Panc1 (cell line): ENCODE measurements at regions not wholly inside any gene's neighbourhood (a gene's known extent, or its start where the extent isn't known, plus 50 kb on each side); places are given as distances from the start of the nearest gene placed in this dataset.

ENCODE experiments used
- ATAC-seq: fragments of 200-7000 bp; cut with Tn5 transposase; 2 replicates; pipeline ENCODE4 v1.9.1; 2020; ENCODE audit warnings: mild to moderate bottlenecking, moderate library complexity
- BruUV-seq: library from RNA; stranded (reverse); fragments of 400-500 nt; replicated peaks from 2 replicates; lab custom pipeline; 2021; lab: Mats Ljungman, UMichigan
- CTCF ChIA-PET: fragments of 300-600 bp; sonication (Branson Sonifier 250); formaldehyde crosslinking; loops from one replicate; lab custom pipeline; 2022; ENCODE audit warnings: antibody characterized with exemption; lab: Charles Lee
- POLR2A ChIA-PET: fragments of 300-600 bp; sonication (Branson Sonifier 250); formaldehyde crosslinking; loops from one replicate; lab custom pipeline; 2022; ENCODE audit warnings: antibody characterized with exemption; lab: Charles Lee
- DNase-seq: peaks from one replicate; pipeline ENCODE4 v3.0.0-alpha.2; 2010; ENCODE audit warnings: low read depth, low spot score
- H3K27ac ChIP-seq: 2 replicates; pipeline ENCODE4 v1.5.1; 2011; ENCODE audit warnings: mild to moderate bottlenecking, low read length, inconsistent platforms
- H3K27me3 ChIP-seq: fragments of 200-500 bp; sonication (Bioruptor generic); 2 replicates; pipeline ENCODE4 v1.6.0; 2014; ENCODE audit warnings: low read length, inconsistent platforms; ENCODE audit not compliant: control insufficient read depth, insufficient read depth
- H3K36me3 ChIP-seq: fragments of 200-500 bp; sonication (Bioruptor generic); 2 replicates; pipeline ENCODE4 v1.5.1; 2014; ENCODE audit warnings: inconsistent platforms, mild to moderate bottlenecking, low read length, moderate library complexity; ENCODE audit not compliant: control insufficient read depth, insufficient read depth
- H3K4me1 ChIP-seq: 2 replicates; pipeline ENCODE4 v1.5.1; 2011; ENCODE audit warnings: inconsistent platforms, mild to moderate bottlenecking, low read length, moderate library complexity; ENCODE audit not compliant: control insufficient read depth, insufficient read depth
- H3K4me3 ChIP-seq, 2 experiments: 2 replicates each; pipeline ENCODE4 v1.5.1; 2011 to 2012; ENCODE audit warnings: low read depth in 2 of 2, low read length in 2 of 2, mild to moderate bottlenecking in 2 of 2, inconsistent platforms in 1 of 2, moderate library complexity in 1 of 2
- H3K9me3 ChIP-seq: fragments of 200-500 bp; sonication (Bioruptor generic); 2 replicates; pipeline ENCODE4 v1.5.1; 2014; ENCODE audit warnings: low read depth, mild to moderate bottlenecking, inconsistent platforms, low read length, moderate library complexity; ENCODE audit not compliant: control insufficient read depth, insufficient read depth
- CTCF ChIP-seq: fragments of 450-650 bp; IDR thresholded peaks from 2 replicates; pipeline ENCODE4 v1.5.1; 2017; ENCODE audit warnings: mild to moderate bottlenecking
- POLR2AphosphoS5 ChIP-seq: IDR thresholded peaks from 2 replicates; pipeline ENCODE4 v1.6.1; 2012; ENCODE audit warnings: mild to moderate bottlenecking, low read depth, low read length, moderate library complexity
- REST ChIP-seq, 2 experiments: IDR thresholded peaks; 2 replicates each; pipeline ENCODE4 v1.6.1; 2011 to 2012; ENCODE audit warnings: low read depth in 2 of 2, control low read depth in 1 of 2, low read length in 1 of 2, mild to moderate bottlenecking in 1 of 2, moderate library complexity in 1 of 2; ENCODE audit not compliant: insufficient read depth in 1 of 2
- SIN3A ChIP-seq: IDR thresholded peaks from 2 replicates; pipeline ENCODE4 v1.6.1; 2012; ENCODE audit warnings: low read depth, mild to moderate bottlenecking, low read length, moderate library complexity, borderline replicate concordance; ENCODE audit not compliant: insufficient read depth
- TCF7L2 ChIP-seq: IDR thresholded peaks from 2 replicates; pipeline ENCODE4 v1.6.1; 2011; ENCODE audit warnings: mild to moderate bottlenecking, low read depth, low read length, inconsistent platforms
- in situ Hi-C: cut with HindIII; loops from 2 replicates; pipeline ENCODE4 v1.10.0; 2016; ENCODE audit warnings: low sequenced_read_pairs, low pct_unique_long_range_greater_than_20kb
- intact Hi-C: fragments of 100-400 bp; cut with micrococcal nuclease; formaldehyde crosslinking; loops from one replicate; pipeline ENCODE4 v1.10.0; 2022; ENCODE audit not compliant: unreplicated experiment

- ATAC-seq (no peak), DNase-seq (no peak)
- no peak for TF ChIP-seq CTCF
- no peak for TF ChIP-seq SIN3A
- no peak for TF ChIP-seq TCF7L2
- intact Hi-C loops, result no loop called here
- no TSS peak for BruUV-seq
- Histone ChIP-seq H3K4me1 (no peaks in the 10 kb centered on the region), H3K27ac (no peak overlapping the region), H3K4me3 (no peak overlapping the region), H3K9me3 (no peaks in the 10 kb centered on the region), H3K36me3 (no peaks in the 10 kb centered on the region), H3K27me3 (no peaks in the 10 kb centered on the region)
- in situ Hi-C loops, result no loop called here
- CTCF ChIA-PET, result no interaction called here
- POLR2A ChIA-PET, result no interaction called here
Measured at GRCh38 chr9:95729046-95729445, 146.4 kb upstream of the ERCC6L2 start.

GRCh38 chr9:95727947-95728520, 147.5 kb upstream of the ERCC6L2 start:
- intact Hi-C loops, result no loop called here
- no peak for ATAC-seq
- no peak overlapping the region for H3K27ac ChIP-seq
- DNase-seq, result no peak
- TF ChIP-seq REST (IDR thresholded peaks at IDR 0.05; ENCODE audit: insufficient read depth in 1 of 2, low read depth in 2 of 2, low read length in 1 of 2), result no peak
- no peak for TF ChIP-seq SIN3A
- no peak for TF ChIP-seq POLR2AphosphoS5
- TF ChIP-seq CTCF, result no peak
- TF ChIP-seq TCF7L2, result no peak
- no peaks in the 10 kb centered on the region for H3K4me1 ChIP-seq
- H3K4me3 ChIP-seq, result no peak overlapping the region
- POLR2A ChIA-PET, result interaction anchor here (0.6 kb wide), 1 partner anchor 173 kb away, joined by 9 read pairs; no protein-coding TSS in a partner anchor
- CTCF ChIA-PET, result interaction anchor here (1.3 kb wide), 1 partner anchor 8 kb away, joined by 3 read pairs; no protein-coding TSS in a partner anchor
- in situ Hi-C loops, result no loop called here
- H3K36me3 ChIP-seq, result no peaks in the 10 kb centered on the region
- H3K9me3 ChIP-seq, result no peaks in the 10 kb centered on the region
- no peaks in the 10 kb centered on the region for H3K27me3 ChIP-seq
- BruUV-seq, result no TSS peak
